Neuronal stem cell (in vitro differentiated cells): ENCODE measurements at regions not wholly inside any gene's neighbourhood (a gene's known extent, or its start where the extent isn't known, plus 50 kb on each side); places are given as distances from the start of the nearest gene placed in this dataset.

ENCODE experiments used
- DNase-seq: peaks from one replicate; pipeline ENCODE4 v3.0.0-alpha.2; 2013; ENCODE audit warnings: low spot score
- H2AFZ ChIP-seq: one replicate; pipeline ENCODE4 v1.6.1; 2013; ENCODE audit warnings: mild to moderate bottlenecking, low read length, inconsistent platforms
- H2AK5ac ChIP-seq: 2 replicates; pipeline ENCODE4 v1.6.1; 2013; ENCODE audit warnings: low read depth, mild to moderate bottlenecking, inconsistent platforms, low read length, moderate library complexity, mixed read lengths
- H2BK120ac ChIP-seq: 2 replicates; pipeline ENCODE4 v1.6.1; 2013; ENCODE audit warnings: low read depth, mild to moderate bottlenecking, inconsistent platforms, low read length, moderate library complexity, mixed read lengths
- H2BK12ac ChIP-seq: one replicate; pipeline ENCODE4 v1.6.1; 2013; ENCODE audit warnings: low read length, inconsistent platforms
- H2BK15ac ChIP-seq: 2 replicates; pipeline ENCODE4 v1.6.1; 2013; ENCODE audit warnings: mild to moderate bottlenecking, low read length, inconsistent platforms, mixed read lengths
- H2BK5ac ChIP-seq: one replicate; pipeline ENCODE4 v1.6.1; 2013; ENCODE audit warnings: inconsistent platforms, mild to moderate bottlenecking, low read length, moderate library complexity
- H3K14ac ChIP-seq: one replicate; pipeline ENCODE4 v1.6.1; 2013; ENCODE audit warnings: low read length, inconsistent platforms
- H3K18ac ChIP-seq: 2 replicates; pipeline ENCODE4 v1.6.1; 2013; ENCODE audit warnings: low read length, inconsistent platforms
- H3K23ac ChIP-seq: 2 replicates; pipeline ENCODE4 v1.6.1; 2013; ENCODE audit warnings: low read depth, mild to moderate bottlenecking, mixed read lengths, low read length, inconsistent platforms; ENCODE audit not compliant: poor library complexity
- H3K27ac ChIP-seq: replicated peaks from 3 replicates; pipeline ENCODE4 v1.5.1; 2013; ENCODE audit warnings: low read length, inconsistent platforms
- H3K27me3 ChIP-seq, 3 experiments: 2 replicates each; pipeline ENCODE4 v1.6.1; 2013; ENCODE audit warnings: low read length in 3 of 3, mild to moderate bottlenecking in 2 of 3, inconsistent platforms in 1 of 3, low read depth in 1 of 3, mixed read lengths in 1 of 3, moderate library complexity in 1 of 3; ENCODE audit not compliant: control insufficient read depth in 3 of 3, insufficient read depth in 3 of 3
- H3K36me3 ChIP-seq, 2 donors: replicated peaks in 1 of 2; 2 replicates each; pipeline ENCODE4 v1.6.1; 2013; ENCODE audit warnings: low read length in 2 of 2; ENCODE audit not compliant: control insufficient read depth in 2 of 2, insufficient read depth in 2 of 2
- H3K4ac ChIP-seq: 2 replicates; pipeline ENCODE4 v1.6.1; 2013; ENCODE audit warnings: inconsistent platforms, mild to moderate bottlenecking, low read length, moderate library complexity
- H3K4me1 ChIP-seq, 2 donors: 1 replicate in 1 of 2; 2 replicates in 1 of 2; pipeline ENCODE4 v1.6.1; 2013; ENCODE audit warnings: low read length in 2 of 2, low read depth in 1 of 2; ENCODE audit not compliant: control insufficient read depth in 2 of 2, insufficient read depth in 1 of 2
- H3K4me2 ChIP-seq: one replicate; pipeline ENCODE4 v1.6.1; 2013; ENCODE audit warnings: mild to moderate bottlenecking, low read length, inconsistent platforms; ENCODE audit not compliant: insufficient read depth, poor library complexity, severe bottlenecking
- H3K4me3 ChIP-seq, 2 donors: 2 replicates each; pipeline ENCODE4 v1.5.1; 2013; ENCODE audit warnings: low read length in 2 of 2, mild to moderate bottlenecking in 2 of 2, inconsistent platforms in 1 of 2, moderate library complexity in 1 of 2
- H3K79me1 ChIP-seq: one replicate; pipeline ENCODE4 v1.6.1; 2013; ENCODE audit warnings: low read depth, mild to moderate bottlenecking, inconsistent platforms, low read length, moderate library complexity
- H3K9ac ChIP-seq: one replicate; pipeline ENCODE4 v1.6.1; 2013; ENCODE audit warnings: mild to moderate bottlenecking, low read depth, low read length, inconsistent platforms; ENCODE audit not compliant: poor library complexity
- H3K9me3 ChIP-seq, 2 donors: replicated peaks in 1 of 2; 2 replicates each; pipeline versions ENCODE3 to v1.6.1; 2013; ENCODE audit warnings: low read length in 2 of 2, mild to moderate bottlenecking in 2 of 2, inconsistent platforms in 1 of 2, low read depth in 1 of 2, mixed read lengths in 1 of 2, moderate library complexity in 1 of 2; ENCODE audit not compliant: control insufficient read depth in 2 of 2, insufficient read depth in 1 of 2
- H4K8ac ChIP-seq: one replicate; pipeline ENCODE4 v1.6.1; 2013; ENCODE audit warnings: low read depth, mild to moderate bottlenecking, inconsistent platforms, low read length, moderate library complexity
- H4K91ac ChIP-seq: one replicate; pipeline ENCODE4 v1.6.1; 2013; ENCODE audit warnings: low read length, low read depth, mild to moderate bottlenecking, inconsistent platforms; ENCODE audit not compliant: poor library complexity
- WGBS, 2 donors: extraction: QIAGEN DNeasy Blood & Tissue Kit; methylation state at CpG; one replicate each; pipeline ENCODE4 v1.1.7; 2013; ENCODE audit warnings: missing lambda C conversion rate in 2 of 2, mixed read lengths in 1 of 2; ENCODE audit not compliant: insufficient read length in 2 of 2, insufficient replicate concordance in 1 of 2; ENCODE audit errors: extremely low coverage in 2 of 2; 5-methylcytosine and 5-hydroxymethylcytosine counted together

GRCh38 chr4:43682551-43682950 lies 766.1 kb downstream of the KCTD8 start:
- Histone ChIP-seq H3K27ac (no peak overlapping the region), H2BK5ac (no peak overlapping the region), H3K18ac (no peak overlapping the region), H2AFZ (no peak overlapping the region), H3K4me2 (no peak overlapping the region), H2AK5ac (no peak overlapping the region), H2BK120ac (no peak overlapping the region), H3K4ac (no peak overlapping the region), H3K14ac (no peak overlapping the region), H3K4me1 (peaks cover 0 to 5% of the 10 kb centered on the region in 2 donors), H4K91ac (no peak overlapping the region), H4K8ac (no peak overlapping the region), H3K9ac (no peak overlapping the region), H2BK12ac (no peak overlapping the region), H3K79me1 (no peaks in the 10 kb centered on the region), H3K4me3 (no peak overlapping the region), H3K23ac (no peak overlapping the region), H3K9me3 (no peaks in the 10 kb centered on the region), H2BK15ac (no peak overlapping the region), H3K36me3 (no peaks in the 10 kb centered on the region), H3K27me3 (no peaks in the 10 kb centered on the region)
- no peak for DNase-seq
- WGBS, 2 donors, result no CpG with 5 or more reads among the region's 3 CpGs

GRCh38 chr4:43690116-43690515 lies 758.5 kb downstream of the KCTD8 start:
- Histone ChIP-seq H2AFZ (no peak overlapping the region), H3K4ac (no peak overlapping the region), H3K4me2 (no peak overlapping the region), H3K27ac (no peak overlapping the region), H2BK12ac (no peak overlapping the region), H2BK5ac (no peak overlapping the region), H3K4me1 (no peaks in the 10 kb centered on the region), H3K4me3 (no peak overlapping the region), H3K9ac (no peak overlapping the region), H2BK15ac (no peak overlapping the region), H3K14ac (no peak overlapping the region), H3K9me3 (no peaks in the 10 kb centered on the region), H3K23ac (no peak overlapping the region), H2BK120ac (no peak overlapping the region), H3K27me3 (no peaks in the 10 kb centered on the region), H4K8ac (no peak overlapping the region), H3K79me1 (no peaks in the 10 kb centered on the region), H2AK5ac (no peak overlapping the region), H3K18ac (no peak overlapping the region), H3K36me3 (no peaks in the 10 kb centered on the region), H4K91ac (no peak overlapping the region)
- DNase-seq, result no peak
- no CpG with 5 or more reads among the region's 1 CpG for WGBS, 2 donors

GRCh38 chr4:43693876-43694275 lies 754.7 kb downstream of the KCTD8 start:
- no peaks in the 10 kb centered on the region for H3K27me3 ChIP-seq
- H3K36me3 ChIP-seq, result no peaks in the 10 kb centered on the region
- no peak overlapping the region for H3K18ac ChIP-seq
- no CpG with 5 or more reads among the region's 1 CpG for WGBS, 2 donors
- no peak overlapping the region for H4K91ac ChIP-seq
- no peak overlapping the region for H3K23ac ChIP-seq
- H4K8ac ChIP-seq, result no peak overlapping the region
- no peaks in the 10 kb centered on the region for H3K9me3 ChIP-seq
- H2BK12ac ChIP-seq, result no peak overlapping the region
- H2AFZ ChIP-seq, result no peak overlapping the region
- H3K4ac ChIP-seq, result no peak overlapping the region
- H3K4me3 ChIP-seq, result no peak overlapping the region
- H3K27ac ChIP-seq, result no peak overlapping the region
- no peak for DNase-seq
- no peak overlapping the region for H2BK120ac ChIP-seq
- no peaks in the 10 kb centered on the region for H3K4me1 ChIP-seq
- no peak overlapping the region for H2BK15ac ChIP-seq
- no peaks in the 10 kb centered on the region for H3K79me1 ChIP-seq
- no peak overlapping the region for H2BK5ac ChIP-seq
- no peak overlapping the region for H2AK5ac ChIP-seq
- no peak overlapping the region for H3K14ac ChIP-seq
- no peak overlapping the region for H3K9ac ChIP-seq
- H3K4me2 ChIP-seq, result no peak overlapping the region

- H2BK5ac ChIP-seq, result no peak overlapping the region
- H3K9ac ChIP-seq, result no peak overlapping the region
- no peak overlapping the region for H3K27ac ChIP-seq
- H3K23ac ChIP-seq, result no peak overlapping the region
- H2BK12ac ChIP-seq, result no peak overlapping the region
- H2AFZ ChIP-seq, result no peak overlapping the region
- no peak overlapping the region for H3K4me2 ChIP-seq
- no peak overlapping the region for H2BK15ac ChIP-seq
- DNase-seq, result no peak
- H4K91ac ChIP-seq, result no peak overlapping the region
- H4K8ac ChIP-seq, result no peak overlapping the region
- H3K4ac ChIP-seq, result no peak overlapping the region
- H3K14ac ChIP-seq, result no peak overlapping the region
- H3K4me1 ChIP-seq, result no peaks in the 10 kb centered on the region
- no peak overlapping the region for H3K4me3 ChIP-seq
- H3K27me3 ChIP-seq, result no peaks in the 10 kb centered on the region
- H3K36me3 ChIP-seq, result no peaks in the 10 kb centered on the region
- no peak overlapping the region for H2BK120ac ChIP-seq
- no peak overlapping the region for H2AK5ac ChIP-seq
- no peak overlapping the region for H3K18ac ChIP-seq
- H3K9me3 ChIP-seq, result no peaks in the 10 kb centered on the region
- no peaks in the 10 kb centered on the region for H3K79me1 ChIP-seq
These were observed 739.2 kb downstream of the KCTD8 start for GRCh38 chr4:43709443-43709842.
